Thoracic aorta (tissue), 2 donors: ENCODE measurements at regions not wholly inside any gene's neighbourhood (a gene's known extent, or its start where the extent isn't known, plus 50 kb on each side); places are given as distances from the start of the nearest gene placed in this dataset.

Experiments
- ATAC-seq: fragments of 150-250 bp; one replicate; pipeline ENCODE4 v1.8.0; 2017; ENCODE audit warnings: low read depth; ENCODE audit not compliant: insufficient number of reproducible peaks, low FRiP score
- DNase-seq: peaks from one replicate; pipeline ENCODE4 v3.0.0-alpha.2; 2020; ENCODE audit warnings: low spot score
- H3K27ac ChIP-seq, 2 donors: fragments of 200-600 bp; sonication (generic); 1 replicate in 1 of 2; 2 replicates in 1 of 2; pipeline ENCODE4 v1.5.1; 2016; ENCODE audit warnings: mild to moderate bottlenecking in 2 of 2, moderate library complexity in 2 of 2
- H3K27me3 ChIP-seq: fragments of 200-600 bp; sonication (generic); replicated peaks from 2 replicates; pipeline ENCODE4 v1.6.0; 2016; ENCODE audit warnings: mild to moderate bottlenecking; ENCODE audit not compliant: insufficient read depth
- H3K36me3 ChIP-seq: fragments of 200-600 bp; sonication (generic); one replicate; pipeline ENCODE4 v1.5.1; 2016
- H3K4me1 ChIP-seq, 2 donors: fragments of 200-600 bp; sonication (generic); 1 replicate in 1 of 2; 2 replicates in 1 of 2; pipeline versions ENCODE4 v1.5.1 to v1.6.0; 2016; ENCODE audit warnings: low read depth in 2 of 2, mild to moderate bottlenecking in 1 of 2; ENCODE audit not compliant: control insufficient read depth in 1 of 2
- H3K4me3 ChIP-seq: fragments of 200-600 bp; sonication (generic); 2 replicates; pipeline ENCODE4 v1.5.1; 2016; ENCODE audit warnings: mild to moderate bottlenecking
- H3K9me3 ChIP-seq: fragments of 200-600 bp; sonication (generic); 2 replicates; pipeline ENCODE4 v1.5.1; 2016
- CTCF ChIP-seq: fragments of 200-600 bp; sonication (generic); IDR thresholded peaks from one replicate; pipeline ENCODE4 v1.5.1; 2019; ENCODE audit warnings: antibody characterized with exemption

- peaks cover 5 to 12% of the 10 kb centered on the region in 2 donors for H3K4me1 ChIP-seq
- H3K36me3 ChIP-seq = no peaks in the 10 kb centered on the region
- H3K4me3 ChIP-seq = peak overlapping the region; percentile 38
- no peak for TF ChIP-seq CTCF
- H3K27me3 ChIP-seq = no peaks in the 10 kb centered on the region
- no peaks in the 10 kb centered on the region for H3K9me3 ChIP-seq
- H3K27ac ChIP-seq = no peak overlapping the region
- DNase-seq (no peak), ATAC-seq (no peak)
Measured at GRCh38 chr2:238700506-238701340, 147.2 kb upstream of the TWIST2 start.

GRCh38 chr2:238701341-238702206 is 146.3 kb upstream of the TWIST2 start:
- Histone ChIP-seq H3K36me3 (no peaks in the 10 kb centered on the region), H3K4me3 (no peak overlapping the region), H3K9me3 (no peaks in the 10 kb centered on the region), H3K27ac (no peak overlapping the region), H3K4me1 (peaks cover 5 to 7% of the 10 kb centered on the region in 2 donors), H3K27me3 (no peaks in the 10 kb centered on the region)
- ATAC-seq = no peak
- DNase-seq = no peak
- no peak for TF ChIP-seq CTCF

- DNase-seq (no peak), ATAC-seq (no peak)
- H3K36me3 ChIP-seq = no peaks in the 10 kb centered on the region
- H3K27me3 ChIP-seq = no peaks in the 10 kb centered on the region
- H3K9me3 ChIP-seq = no peaks in the 10 kb centered on the region
- H3K27ac ChIP-seq = no peak overlapping the region
- TF ChIP-seq CTCF = no peak
- H3K4me3 ChIP-seq = no peak overlapping the region
- peaks cover 5 to 7% of the 10 kb centered on the region in 2 donors for H3K4me1 ChIP-seq
Measured at GRCh38 chr2:238702276-238703052, 145.4 kb upstream of the TWIST2 start.

- no peaks in the 10 kb centered on the region for H3K9me3 ChIP-seq
- H3K4me1 ChIP-seq = peaks cover 5 to 7% of the 10 kb centered on the region in 2 donors
- no peak for ATAC-seq
- no peaks in the 10 kb centered on the region for H3K27me3 ChIP-seq
- H3K27ac ChIP-seq = no peak overlapping the region
- H3K36me3 ChIP-seq = no peaks in the 10 kb centered on the region
- DNase-seq = no peak
- H3K4me3 ChIP-seq = no peak overlapping the region
- no peak for TF ChIP-seq CTCF
Measured at GRCh38 chr2:238703053-238703415, 144.9 kb upstream of the TWIST2 start.
